HEK293 (cell line): ENCODE measurements at regions not wholly inside any gene's neighbourhood (a gene's known extent, or its start where the extent isn't known, plus 50 kb on each side); places are given as distances from the start of the nearest gene placed in this dataset.
"Not testable (repeated sequence)": the region's sequence is repeated elsewhere in the genome, so short reads cannot be mapped to it uniquely, and the experiment has no call there.

Experiments
- REST ChIP-seq: fragments of 450-650 bp; formaldehyde crosslinking; IDR thresholded peaks from 2 replicates; pipeline ENCODE4 v1.5.1; 2016; ENCODE audit warnings: missing biosample characterization, missing genetic modification characterization
- ZBTB1 ChIP-seq: fragments of 450-650 bp; formaldehyde crosslinking; IDR thresholded peaks from 2 replicates; pipeline ENCODE4 v1.5.1; 2016; ENCODE audit warnings: missing biosample characterization, missing genetic modification characterization
- ZNF114 ChIP-seq: fragments of 450-650 bp; formaldehyde crosslinking; IDR thresholded peaks from 2 replicates; pipeline ENCODE4 v1.5.0; 2017; ENCODE audit warnings: missing biosample characterization, missing genetic modification characterization
- ZNF549 ChIP-seq: fragments of 450-650 bp; IDR thresholded peaks from 2 replicates; pipeline ENCODE4 v1.5.1; 2018; ENCODE audit warnings: missing biosample characterization, missing genetic modification characterization, mild to moderate bottlenecking, inconsistent platforms, moderate library complexity
- ZNF596 ChIP-seq: fragments of 450-650 bp; IDR thresholded peaks from 2 replicates; pipeline ENCODE4 v1.5.0; 2018; ENCODE audit warnings: missing biosample characterization, mild to moderate bottlenecking, missing genetic modification characterization, moderate library complexity

GRCh38 chr14:25370057-25370456, 320.1 kb upstream of the STXBP6 start:
- not testable (repeated sequence) for TF ChIP-seq ZNF596 (tag by site-specific recombination); REST; ZNF549 (tag by site-specific recombination); ZBTB1 (tag by site-specific recombination); ZNF114 (tag by site-specific recombination)
